HFF-Myc (cell line): ENCODE measurements at regions not wholly inside any gene's neighbourhood (a gene's known extent, or its start where the extent isn't known, plus 50 kb on each side); places are given as distances from the start of the nearest gene placed in this dataset.

Experiments
- DNase-seq: peaks from one replicate; pipeline ENCODE4 v3.0.0-alpha.2; 2011; ENCODE audit warnings: low read depth; ENCODE audit errors: extremely low read depth
- H3K4me3 ChIP-seq: replicated peaks from 2 replicates; pipeline ENCODE4 v1.5.1; 2011; ENCODE audit warnings: low read depth, mild to moderate bottlenecking, control low read depth, low read length
- TF ChIP-seq, protein P1 (sequence below): IDR thresholded peaks from 2 replicates; pipeline ENCODE4 v1.5.1; 2012; ENCODE audit warnings: mild to moderate bottlenecking, low read depth, low read length, control low read depth; ENCODE audit errors: missing control alignments

DNA sequence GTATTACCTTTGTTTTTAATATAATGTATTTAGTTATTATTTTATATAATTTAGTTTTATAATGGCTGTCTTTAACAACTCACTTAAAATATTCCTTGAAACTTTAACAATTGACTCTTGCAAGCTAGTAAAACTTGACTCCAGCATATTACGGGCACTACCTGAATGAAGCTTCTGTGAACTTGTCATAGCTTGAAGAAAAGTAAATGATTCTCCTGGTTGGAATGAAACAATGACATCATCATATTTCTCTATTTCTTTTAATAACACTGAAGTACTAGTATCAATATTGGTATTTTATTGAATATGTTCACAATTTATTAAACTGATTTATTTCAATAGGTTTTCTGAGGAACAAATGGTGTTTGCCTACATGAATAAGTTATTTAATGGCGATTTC lies 128.4 kb upstream of the PHF14 start:
- H3K4me3 ChIP-seq: no peak overlapping the region
- no peak for DNase-seq
- TF ChIP-seq, protein P1, sequence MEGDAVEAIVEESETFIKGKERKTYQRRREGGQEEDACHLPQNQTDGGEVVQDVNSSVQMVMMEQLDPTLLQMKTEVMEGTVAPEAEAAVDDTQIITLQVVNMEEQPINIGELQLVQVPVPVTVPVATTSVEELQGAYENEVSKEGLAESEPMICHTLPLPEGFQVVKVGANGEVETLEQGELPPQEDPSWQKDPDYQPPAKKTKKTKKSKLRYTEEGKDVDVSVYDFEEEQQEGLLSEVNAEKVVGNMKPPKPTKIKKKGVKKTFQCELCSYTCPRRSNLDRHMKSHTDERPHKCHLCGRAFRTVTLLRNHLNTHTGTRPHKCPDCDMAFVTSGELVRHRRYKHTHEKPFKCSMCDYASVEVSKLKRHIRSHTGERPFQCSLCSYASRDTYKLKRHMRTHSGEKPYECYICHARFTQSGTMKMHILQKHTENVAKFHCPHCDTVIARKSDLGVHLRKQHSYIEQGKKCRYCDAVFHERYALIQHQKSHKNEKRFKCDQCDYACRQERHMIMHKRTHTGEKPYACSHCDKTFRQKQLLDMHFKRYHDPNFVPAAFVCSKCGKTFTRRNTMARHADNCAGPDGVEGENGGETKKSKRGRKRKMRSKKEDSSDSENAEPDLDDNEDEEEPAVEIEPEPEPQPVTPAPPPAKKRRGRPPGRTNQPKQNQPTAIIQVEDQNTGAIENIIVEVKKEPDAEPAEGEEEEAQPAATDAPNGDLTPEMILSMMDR: no peak

DNA sequence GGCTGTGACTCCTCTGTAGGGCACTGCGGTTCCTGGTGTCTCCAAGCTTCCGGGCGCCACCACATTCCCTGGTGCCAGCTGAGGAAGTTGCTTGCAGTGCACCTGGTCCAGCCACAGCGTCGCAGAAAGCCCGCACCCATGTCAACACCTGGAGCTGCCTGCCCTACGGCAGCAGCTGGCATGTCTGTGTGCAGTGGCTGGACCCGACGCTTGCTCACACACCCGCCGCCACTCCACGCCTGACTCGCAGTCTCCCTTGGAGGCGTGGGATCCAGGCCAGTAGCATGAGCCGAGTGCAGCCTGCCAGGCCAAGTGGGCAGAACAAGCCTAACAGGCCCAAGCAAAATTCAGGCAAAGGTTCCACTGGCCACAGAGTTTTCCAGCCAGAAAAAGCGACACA lies 118.1 kb upstream of the PHF14 start:
- TF ChIP-seq, protein P1: no peak
- no peak overlapping the region for H3K4me3 ChIP-seq
- DNase-seq: no peak

DNA sequence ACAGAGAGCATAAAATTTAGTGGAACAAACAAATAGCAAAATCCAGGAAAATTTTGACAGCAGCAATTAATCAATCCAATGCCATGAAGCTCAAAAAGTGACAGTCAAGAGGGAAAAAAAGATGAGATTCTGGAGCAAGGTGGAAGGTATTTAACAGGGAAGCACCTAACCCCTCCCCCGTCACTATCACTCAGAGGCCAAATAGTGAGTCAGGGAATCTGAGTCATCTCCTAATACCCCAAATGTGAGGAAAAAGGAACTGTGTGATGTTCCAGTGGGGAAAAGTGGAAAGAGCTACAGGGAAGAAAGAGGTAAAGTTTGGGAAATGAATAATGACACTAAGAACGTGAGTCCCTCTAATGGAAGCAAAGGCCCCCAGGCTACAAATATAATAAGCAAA lies 113.2 kb upstream of the PHF14 start:
- no peak overlapping the region for H3K4me3 ChIP-seq
- no peak for DNase-seq
- TF ChIP-seq, protein P1: no peak

DNA sequence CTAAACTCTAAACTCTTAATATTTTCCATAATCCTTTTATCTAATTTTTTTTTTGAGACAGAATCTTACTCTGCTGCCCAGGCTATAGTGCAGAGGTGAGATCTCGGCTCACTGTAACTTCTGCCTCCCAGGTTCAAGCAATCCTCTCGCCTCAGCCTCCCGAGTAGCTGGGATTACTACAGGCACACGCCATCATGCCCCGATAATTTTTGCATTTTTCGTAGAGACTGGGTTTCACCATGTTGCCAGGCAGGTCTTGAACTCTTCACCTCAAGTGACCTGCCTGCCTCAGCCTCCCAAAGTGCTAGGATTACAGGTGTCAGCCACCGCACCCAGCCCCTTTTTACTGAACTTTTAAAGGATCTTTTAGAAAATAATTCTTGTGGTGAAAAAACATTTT lies 110.2 kb upstream of the PHF14 start:
- DNase-seq: no peak
- TF ChIP-seq, protein P1: no peak
- no peak overlapping the region for H3K4me3 ChIP-seq

DNA sequence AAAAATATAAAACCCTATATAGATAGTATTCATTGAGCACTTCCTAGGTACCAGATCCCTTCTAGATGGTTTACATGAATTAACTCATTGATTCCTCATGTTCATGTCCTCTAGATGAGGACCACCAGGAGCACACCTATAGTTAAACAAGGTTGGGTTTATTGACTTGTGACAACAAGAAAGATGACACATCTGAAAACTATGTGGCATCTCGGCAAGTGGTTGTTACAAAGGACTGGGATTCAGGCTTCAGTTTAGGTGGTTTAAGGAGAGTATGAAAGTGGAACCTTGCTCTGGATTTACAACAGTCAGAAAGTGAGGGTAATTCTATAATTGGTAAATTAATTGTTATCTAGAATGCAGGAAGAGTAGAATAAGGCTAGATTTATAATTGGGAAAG lies 99.0 kb upstream of the PHF14 start:
- no peak for DNase-seq
- TF ChIP-seq, protein P1: no peak

DNA sequence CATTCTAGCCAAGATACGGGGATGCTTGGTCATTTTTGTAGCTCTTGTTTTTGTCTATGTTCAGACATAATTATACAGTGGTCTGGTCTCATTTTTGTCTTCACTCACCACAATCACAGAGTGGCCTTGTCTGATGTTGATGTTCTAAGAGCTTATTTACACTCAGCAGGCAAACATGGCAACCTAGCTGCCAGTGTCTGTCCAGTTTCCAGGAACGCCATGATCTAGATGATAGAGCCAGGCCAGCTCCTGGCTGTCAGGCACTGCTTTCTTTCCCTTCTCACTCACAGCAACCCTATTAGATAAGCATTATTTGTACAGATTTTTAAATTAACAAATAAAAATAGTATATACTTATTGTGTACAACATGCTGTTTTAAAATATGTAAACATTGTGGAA lies 98.6 kb upstream of the PHF14 start:
- H3K4me3 ChIP-seq: no peak overlapping the region
- TF ChIP-seq, protein P1: no peak
- DNase-seq: no peak

More for the DNA sequence above, 99.0 kb upstream of the PHF14 start:
- no peak overlapping the region for H3K4me3 ChIP-seq

DNA sequence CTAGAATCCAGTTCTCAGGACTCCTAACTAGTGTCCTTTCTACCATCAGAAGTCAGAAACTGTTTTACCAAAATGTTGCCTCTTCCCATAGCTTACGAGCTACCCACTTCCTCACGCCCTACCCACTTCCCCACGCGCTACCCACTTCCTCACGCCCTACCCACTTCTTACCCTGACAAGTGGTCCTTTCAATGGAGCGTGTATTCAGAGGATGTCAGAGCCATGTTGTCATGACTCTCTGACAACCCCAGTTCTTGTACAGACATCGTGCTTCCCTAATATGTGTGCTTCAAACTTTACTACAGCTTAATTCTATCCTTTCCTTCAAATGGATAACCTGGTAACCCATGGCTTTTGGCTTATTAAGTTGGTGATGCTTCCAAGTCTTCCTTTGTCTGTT lies 84.8 kb upstream of the PHF14 start:
- H3K4me3 ChIP-seq: no peak overlapping the region
- TF ChIP-seq, protein P1: no peak
- DNase-seq: no peak
